Activated CD4-positive, alpha-beta memory T cell treated with anti-CD3 and anti-CD28 coated beads for 36 hours (primary cell): ENCODE measurements at regions not wholly inside any gene's neighbourhood (a gene's known extent, or its start where the extent isn't known, plus 50 kb on each side); places are given as distances from the start of the nearest gene placed in this dataset.
"Not testable (repeated sequence)": the region's sequence is repeated elsewhere in the genome, so short reads cannot be mapped to it uniquely, and the experiment has no call there.

Source experiments
- CTCF ChIA-PET: fragments of 350-600 bp; sonication (Branson Sonifier 250); formaldehyde crosslinking; loops from one replicate; lab custom pipeline; 2021; ENCODE audit warnings: antibody characterized with exemption, inconsistent platforms; lab: Charles Lee
- POLR2A ChIA-PET: fragments of 350-600 bp; sonication (Branson Sonifier 250); formaldehyde crosslinking; loops from one replicate; lab custom pipeline; 2021; ENCODE audit warnings: antibody characterized with exemption; lab: Charles Lee
- DNase-seq: peaks from one replicate; pipeline ENCODE4 v3.0.0-alpha.2; 2020
- H3K27ac Mint-ChIP-seq: one replicate; pipeline ENCODE4 v1.8.0; 2021; ENCODE audit warnings: mixed read lengths
- H3K27me3 Mint-ChIP-seq: one replicate; pipeline ENCODE4 v1.8.0; 2021; ENCODE audit warnings: mixed read lengths
- H3K36me3 Mint-ChIP-seq: one replicate; pipeline ENCODE4 v1.8.0; 2021; ENCODE audit warnings: mixed read lengths
- H3K4me1 Mint-ChIP-seq: one replicate; pipeline ENCODE4 v1.8.0; 2021; ENCODE audit warnings: low read depth, mixed read lengths
- H3K4me3 Mint-ChIP-seq: one replicate; pipeline ENCODE4 v1.8.0; 2021; ENCODE audit warnings: mild to moderate bottlenecking, mixed read lengths
- H3K9me3 Mint-ChIP-seq: one replicate; pipeline ENCODE4 v1.8.0; 2021; ENCODE audit warnings: mixed read lengths
- intact Hi-C: fragments of 100-400 bp; cut with micrococcal nuclease; formaldehyde crosslinking; loops from one replicate; pipeline ENCODE4 v1.15.1; 2023

- Mint-ChIP-seq H3K27me3 (peaks cover 6% of the 10 kb centered on the region), H3K36me3 (no peaks in the 10 kb centered on the region)
- POLR2A ChIA-PET: no interaction called here
These were observed 164.1 kb upstream of the TTC29 start for GRCh38 chr4:147109800-147110199.

GRCh38 chr4:147110473-147111367 lies 165.1 kb upstream of the TTC29 start:
- H3K9me3 Mint-ChIP-seq: peaks cover 11% of the 10 kb centered on the region
- CTCF ChIA-PET: interaction anchor here (1.1 kb wide), 1 partner anchor 14 kb away, joined by 12 read pairs; no protein-coding TSS in a partner anchor

More at GRCh38 chr4:147109800-147110199, 164.1 kb upstream of the TTC29 start:
- Mint-ChIP-seq H3K9me3 (peaks cover 4% of the 10 kb centered on the region), H3K27ac (no peak overlapping the region), H3K4me3 (no peak overlapping the region), H3K4me1 (no peaks in the 10 kb centered on the region)
- no peak for DNase-seq
- CTCF ChIA-PET: interaction anchor here (1.0 kb wide), 1 partner anchor 11 kb away, joined by 3 read pairs; no protein-coding TSS in a partner anchor
- intact Hi-C loops: no loop called here

GRCh38 chr4:147112196-147112595 lies 166.5 kb upstream of the TTC29 start:
- H3K27ac Mint-ChIP-seq, H3K27me3 Mint-ChIP-seq, H3K4me1 Mint-ChIP-seq, POLR2A ChIA-PET, H3K36me3 Mint-ChIP-seq, intact Hi-C loops, CTCF ChIA-PET, H3K4me3 Mint-ChIP-seq, DNase-seq: not testable (repeated sequence)
- peaks cover 11% of the 10 kb centered on the region for H3K9me3 Mint-ChIP-seq

More at GRCh38 chr4:147110473-147111367, 165.1 kb upstream of the TTC29 start:
- no peaks in the 10 kb centered on the region for H3K36me3 Mint-ChIP-seq
- no peak for DNase-seq
- no peaks in the 10 kb centered on the region for H3K4me1 Mint-ChIP-seq
- intact Hi-C loops: no loop called here
- no peak overlapping the region for H3K4me3 Mint-ChIP-seq
- POLR2A ChIA-PET: no interaction called here
- peaks cover 3% of the 10 kb centered on the region for H3K27me3 Mint-ChIP-seq
- H3K27ac Mint-ChIP-seq: no peak overlapping the region

GRCh38 chr4:147117431-147117830 lies 171.8 kb upstream of the TTC29 start:
- Mint-ChIP-seq H3K27me3 (peaks cover 6% of the 10 kb centered on the region), H3K4me1 (no peaks in the 10 kb centered on the region), H3K4me3 (no peak overlapping the region), H3K9me3 (peaks cover 11% of the 10 kb centered on the region), H3K36me3 (no peaks in the 10 kb centered on the region), H3K27ac (no peak overlapping the region)
- intact Hi-C loops: no loop called here
- DNase-seq: no peak
- POLR2A ChIA-PET: no interaction called here
- CTCF ChIA-PET: no interaction called here

- no peak overlapping the region for H3K4me3 Mint-ChIP-seq
- H3K9me3 Mint-ChIP-seq: peaks cover 11% of the 10 kb centered on the region
- CTCF ChIA-PET: no interaction called here
- intact Hi-C loops: no loop called here
- no peak overlapping the region for H3K27ac Mint-ChIP-seq
- no peaks in the 10 kb centered on the region for H3K36me3 Mint-ChIP-seq
- peaks cover 6% of the 10 kb centered on the region for H3K27me3 Mint-ChIP-seq
- POLR2A ChIA-PET: no interaction called here
- no peaks in the 10 kb centered on the region for H3K4me1 Mint-ChIP-seq
- DNase-seq: no peak
These were observed 172.9 kb upstream of the TTC29 start for GRCh38 chr4:147118528-147118927.

- Mint-ChIP-seq H3K27me3 (peaks cover 3% of the 10 kb centered on the region), H3K27ac (no peak overlapping the region), H3K4me3 (no peak overlapping the region), H3K9me3 (no peaks in the 10 kb centered on the region), H3K4me1 (no peaks in the 10 kb centered on the region), H3K36me3 (no peaks in the 10 kb centered on the region)
- ChIA-PET POLR2A (no interaction called here), CTCF (no interaction called here)
- intact Hi-C loops: no loop called here
- DNase-seq: no peak
These were observed 177.0 kb upstream of the TTC29 start for GRCh38 chr4:147122685-147123084.

GRCh38 chr4:147123146-147123545 lies 177.5 kb upstream of the TTC29 start:
- ChIA-PET POLR2A (no interaction called here), CTCF (no interaction called here)
- intact Hi-C loops: no loop called here
- no peaks in the 10 kb centered on the region for H3K9me3 Mint-ChIP-seq
- H3K27ac Mint-ChIP-seq: no peak overlapping the region
- peaks cover 3% of the 10 kb centered on the region for H3K27me3 Mint-ChIP-seq
- no peaks in the 10 kb centered on the region for H3K36me3 Mint-ChIP-seq
- DNase-seq: no peak
- H3K4me1 Mint-ChIP-seq: no peaks in the 10 kb centered on the region
- no peak overlapping the region for H3K4me3 Mint-ChIP-seq

DNA sequence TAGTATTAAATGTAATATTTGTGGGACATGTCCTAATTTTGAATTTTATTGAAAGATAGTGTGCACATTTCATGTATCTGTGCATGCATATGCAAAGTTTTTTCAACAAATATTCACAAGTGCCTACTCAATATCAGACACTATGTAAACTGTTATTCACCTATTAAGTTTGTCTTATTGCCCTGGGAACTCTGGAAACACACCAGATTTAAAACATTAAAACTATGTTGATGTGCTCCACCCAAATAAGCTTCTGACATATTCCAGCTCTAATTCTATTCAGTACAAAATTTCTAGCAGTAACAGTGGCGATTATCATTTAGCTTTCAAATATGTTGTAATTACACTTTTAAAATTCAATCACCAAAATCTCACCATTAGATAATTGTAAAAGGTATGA lies 183.1 kb upstream of the TTC29 start:
- intact Hi-C loops: no loop called here
- H3K27ac Mint-ChIP-seq: no peak overlapping the region
- no peaks in the 10 kb centered on the region for H3K4me1 Mint-ChIP-seq
- no peak for DNase-seq
- H3K4me3 Mint-ChIP-seq: no peak overlapping the region
- no peaks in the 10 kb centered on the region for H3K9me3 Mint-ChIP-seq
- ChIA-PET CTCF (no interaction called here), POLR2A (no interaction called here)
- peaks cover under 1% of the 10 kb centered on the region for H3K27me3 Mint-ChIP-seq
- H3K36me3 Mint-ChIP-seq: no peaks in the 10 kb centered on the region

GRCh38 chr4:147129687-147130086 lies 184.0 kb upstream of the TTC29 start:
- DNase-seq: no peak
- Mint-ChIP-seq H3K36me3 (no peaks in the 10 kb centered on the region), H3K27me3 (peaks cover 3% of the 10 kb centered on the region), H3K9me3 (no peaks in the 10 kb centered on the region), H3K27ac (no peak overlapping the region), H3K4me3 (no peak overlapping the region), H3K4me1 (no peaks in the 10 kb centered on the region)
- intact Hi-C loops: no loop called here
- CTCF ChIA-PET: no interaction called here
- POLR2A ChIA-PET: no interaction called here

DNA sequence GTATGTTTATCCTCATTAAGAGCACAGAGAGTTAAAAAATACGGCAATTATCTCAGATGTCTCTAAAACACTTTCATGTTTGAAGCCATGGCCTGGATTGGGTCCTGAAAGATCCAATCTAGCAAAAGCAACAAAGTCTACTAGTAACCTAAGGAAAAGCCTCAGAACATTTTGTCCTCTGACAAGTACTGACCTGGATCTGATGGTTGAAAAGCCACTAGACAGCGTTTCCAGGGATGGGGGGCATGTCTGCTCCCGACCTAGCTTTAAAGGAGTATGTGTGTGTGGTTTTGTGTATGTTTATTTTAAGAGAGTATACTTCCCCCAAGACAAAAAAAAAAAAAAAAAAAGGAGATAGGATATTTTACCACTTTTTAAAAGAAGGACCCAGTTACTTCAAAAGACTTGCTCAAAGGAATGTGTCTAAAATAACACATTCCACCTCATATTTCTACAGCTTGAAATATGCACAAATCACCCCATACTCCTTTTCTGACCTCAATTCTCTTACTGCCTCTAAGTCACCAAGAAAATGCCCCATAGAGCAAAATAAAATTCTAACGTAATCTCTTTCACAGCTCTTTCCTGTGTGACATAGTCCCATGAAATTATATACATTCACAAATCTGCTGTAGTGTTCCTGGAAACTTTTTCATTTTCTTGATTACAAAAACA lies 189.0 kb upstream of the TTC29 start:
- intact Hi-C loops: no loop called here
- no peak for DNase-seq
- Mint-ChIP-seq H3K27ac (no peak overlapping the region), H3K9me3 (no peaks in the 10 kb centered on the region), H3K27me3 (peaks cover 7% of the 10 kb centered on the region), H3K4me1 (no peaks in the 10 kb centered on the region), H3K36me3 (no peaks in the 10 kb centered on the region), H3K4me3 (no peak overlapping the region)
- ChIA-PET POLR2A (no interaction called here), CTCF (no interaction called here)

DNA sequence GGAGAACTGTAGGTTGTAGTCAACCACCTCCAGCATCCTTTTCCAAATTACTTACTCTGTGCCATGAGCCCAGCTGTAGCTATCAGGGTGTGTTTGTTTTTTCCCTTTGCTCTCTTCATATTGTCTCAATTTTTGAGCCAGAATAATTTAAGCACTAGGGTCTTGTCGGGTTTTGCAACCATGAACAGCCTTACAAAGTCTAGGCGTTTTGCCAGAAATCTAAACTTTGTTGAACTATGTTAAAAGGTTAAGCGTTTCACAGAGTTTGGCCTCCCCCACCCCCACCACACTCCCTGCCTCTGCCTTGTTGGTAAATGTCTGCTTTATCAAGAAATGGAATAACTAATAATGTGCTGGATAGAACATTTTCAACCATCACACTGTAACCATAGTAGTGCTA lies 190.6 kb upstream of the TTC29 start:
- H3K36me3 Mint-ChIP-seq: no peaks in the 10 kb centered on the region
- intact Hi-C loops: no loop called here
- H3K4me3 Mint-ChIP-seq: no peak overlapping the region
- DNase-seq: no peak
- H3K4me1 Mint-ChIP-seq: no peaks in the 10 kb centered on the region
- H3K9me3 Mint-ChIP-seq: no peaks in the 10 kb centered on the region
- POLR2A ChIA-PET: no interaction called here
- H3K27me3 Mint-ChIP-seq: peaks cover 9% of the 10 kb centered on the region
- no peak overlapping the region for H3K27ac Mint-ChIP-seq
- CTCF ChIA-PET: no interaction called here

DNA sequence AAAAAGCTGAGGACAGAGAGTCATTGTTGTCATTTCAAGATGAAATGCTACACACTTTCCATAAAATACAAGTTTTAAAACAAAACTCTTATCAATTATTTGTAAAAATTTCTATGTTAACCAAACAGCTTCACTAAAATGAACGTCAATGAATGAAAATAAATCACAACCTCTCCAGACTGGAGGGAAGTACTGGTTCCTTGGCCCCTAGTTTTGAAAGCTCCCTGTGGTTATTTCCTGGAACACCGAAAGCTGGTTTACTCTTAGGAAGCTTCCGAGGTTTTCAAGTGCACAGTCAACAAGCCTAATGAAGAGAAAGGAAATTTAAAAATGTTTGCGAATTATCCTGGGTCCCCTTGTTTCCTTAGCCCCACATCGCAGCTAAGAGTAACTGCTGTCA lies 191.1 kb upstream of the TTC29 start:
- ChIA-PET CTCF (interaction anchor here (0.6 kb wide), 1 partner anchor 730 kb away, joined by 3 read pairs; no protein-coding TSS in a partner anchor), POLR2A (no interaction called here)
- H3K27me3 Mint-ChIP-seq: peaks cover 9% of the 10 kb centered on the region
- no peak overlapping the region for H3K27ac Mint-ChIP-seq
- H3K9me3 Mint-ChIP-seq: no peaks in the 10 kb centered on the region
- no peaks in the 10 kb centered on the region for H3K4me1 Mint-ChIP-seq
- intact Hi-C loops: no loop called here
- H3K4me3 Mint-ChIP-seq: no peak overlapping the region
- no peaks in the 10 kb centered on the region for H3K36me3 Mint-ChIP-seq
- DNase-seq: no peak
